ENCODE measurements at regions not wholly inside any gene's neighbourhood (a gene's known extent, or its start where the extent isn't known, plus 50 kb on each side); places are given as distances from the start of the nearest gene placed in this dataset.
A peak's percentile ranks its signal among the peaks of the same experiment; 100 is the strongest.

- TF ChIP-seq CTCF (IDR thresholded peaks at IDR 0.05; ENCODE audit: low read depth, low read length, missing control alignments): peak; percentile 12
- no peak for DNase-seq (ENCODE audit: low read depth)
- no peak overlapping the region for H3K4me3 ChIP-seq (ENCODE audit: low read depth, low read length)
Observed at GRCh38 chr1:177567393-177567792, 396.6 kb downstream of the BRINP2 start.

GRCh38 chr1:177566495-177566894 lies 395.7 kb downstream of the BRINP2 start:
- no peak for DNase-seq (ENCODE audit: low read depth)
- H3K4me3 ChIP-seq (ENCODE audit: low read depth, low read length): no peak overlapping the region
- TF ChIP-seq CTCF (IDR thresholded peaks at IDR 0.05; ENCODE audit: low read depth, low read length, missing control alignments): no peak

- TF ChIP-seq CTCF (IDR thresholded peaks at IDR 0.05; ENCODE audit: low read depth, low read length, missing control alignments): no peak
- DNase-seq (ENCODE audit: low read depth): no peak
- H3K4me3 ChIP-seq (ENCODE audit: low read depth, low read length): no peak overlapping the region
Observed at GRCh38 chr1:177561436-177561835, 390.7 kb downstream of the BRINP2 start.

GRCh38 chr1:177558372-177558771 lies 387.6 kb downstream of the BRINP2 start:
- DNase-seq (ENCODE audit: low read depth): no peak
- no peak for TF ChIP-seq CTCF (IDR thresholded peaks at IDR 0.05; ENCODE audit: low read depth, low read length, missing control alignments)
- no peak overlapping the region for H3K4me3 ChIP-seq (ENCODE audit: low read depth, low read length)

- TF ChIP-seq CTCF (IDR thresholded peaks at IDR 0.05; ENCODE audit: low read depth, low read length, missing control alignments): no peak
- DNase-seq (ENCODE audit: low read depth): no peak
- no peak overlapping the region for H3K4me3 ChIP-seq (ENCODE audit: low read depth, low read length)
Observed at GRCh38 chr1:177556163-177556562, 385.4 kb downstream of the BRINP2 start.

GRCh38 chr1:177547200-177547599 lies 376.4 kb downstream of the BRINP2 start:
- H3K4me3 ChIP-seq (ENCODE audit: low read depth, low read length): no peak overlapping the region
- TF ChIP-seq CTCF (IDR thresholded peaks at IDR 0.05; ENCODE audit: low read depth, low read length, missing control alignments): no peak
- no peak for DNase-seq (ENCODE audit: low read depth)

- no peak overlapping the region for H3K4me3 ChIP-seq (ENCODE audit: low read depth, low read length)
- no peak for DNase-seq (ENCODE audit: low read depth)
- TF ChIP-seq CTCF (IDR thresholded peaks at IDR 0.05; ENCODE audit: low read depth, low read length, missing control alignments): no peak
Observed at GRCh38 chr1:177546346-177546745, 375.6 kb downstream of the BRINP2 start.
